Heart left ventricle (tissue), 13 donors: ENCODE measurements at regions not wholly inside any gene's neighbourhood (a gene's known extent, or its start where the extent isn't known, plus 50 kb on each side); places are given as distances from the start of the nearest gene placed in this dataset.

Source experiments
- CTCF ChIP-seq, 12 donors: fragments of 200-600 bp; sonication (generic) in 4 of 12; IDR thresholded peaks; one replicate each; pipeline versions ENCODE4 v1.5.0 to v1.8.0; 2018 to 2022; ENCODE audit warnings: antibody characterized with exemption in 12 of 12, mild to moderate bottlenecking in 5 of 12
- POLR2A ChIP-seq, 2 donors: fragments of 450-650 bp; IDR thresholded peaks; one replicate each; pipeline ENCODE4 v1.6.1; 2017; ENCODE audit warnings: antibody characterized with exemption in 2 of 2, mild to moderate bottlenecking in 2 of 2, moderate library complexity in 2 of 2
- donor health status: ischemic (EF 13 %, LVEDD 7.1; RV severe dilation, severe dysfunction).
- donor health status: DM: no; HTN: yes; CAD: no.
- donor health status: DM: no; HTN: no; CAD: no.
- donor health status: ischemic (EF 25% LVEDD 6.9; RV normal size, moderate dysfunction).
- donor health status: ischemic (EF 25% LVEDD 5.7; RV mildly dilated, moderate dysfunction).
- donor health status: ischemic (EF 35%, LVEDD 5.7; RV mildly dilated, moderate dysfunction).
- donor health status: nonischemic (EF 11% LVEDD 7.7; RV severe dilation, severe dysfunction).
- donor health status: DM: yes; HTN: yes; CAD: no.
- donor health status: PGD.
- donor health status: ischemic (EF 29% LVEDD 5.4; RV normal size, mild dysfunction).
- donor health status: nonischemic (EF 23%, LVEDD 6.1; RV moderate dilation, normal function).

DNA sequence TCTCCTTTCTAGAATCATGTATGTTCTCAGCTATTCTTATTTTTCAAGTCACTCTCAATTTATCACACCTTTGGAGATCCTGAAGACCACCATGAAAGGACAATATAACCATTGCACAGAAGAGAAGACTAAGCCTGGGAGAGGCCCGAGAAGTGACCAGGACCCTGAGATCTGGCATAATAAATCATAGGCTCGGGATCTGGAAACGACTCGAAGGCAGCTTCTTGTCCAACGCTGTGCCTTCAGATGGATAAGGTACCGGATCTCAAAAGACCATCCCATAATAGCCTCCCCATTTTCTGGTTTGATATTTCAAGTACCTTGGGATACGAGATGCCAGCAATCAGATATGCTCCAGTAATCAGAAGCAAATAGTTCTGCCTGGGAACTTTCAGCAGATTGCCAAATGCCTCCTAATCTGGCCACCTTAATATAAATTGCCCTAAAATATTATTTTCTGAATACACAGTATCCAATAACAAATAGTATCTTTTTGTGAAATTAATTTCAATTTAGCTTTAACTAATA, 179.2 kb upstream of the ZMIZ1 start:
- TF ChIP-seq CTCF (IDR thresholded peaks at IDR 0.05) (no peak), POLR2A (IDR thresholded peaks at IDR 0.05) (no peak)
